BE2C (cell line): ENCODE measurements at regions not wholly inside any gene's neighbourhood (a gene's known extent, or its start where the extent isn't known, plus 50 kb on each side); places are given as distances from the start of the nearest gene placed in this dataset.
"Not testable (repeated sequence)": the region's sequence is repeated elsewhere in the genome, so short reads cannot be mapped to it uniquely, and the experiment has no call there.

Experiments used
- DNase-seq: peaks from one replicate; pipeline ENCODE4 v3.0.0-alpha.2; 2020
- H3K27me3 ChIP-seq: fragments of 250-450 bp; sonication (Bioruptor Pico); 2 replicates; pipeline ENCODE4 v1.5.1; 2020; ENCODE audit warnings: mild to moderate bottlenecking
- H3K36me3 ChIP-seq: fragments of 250-450 bp; sonication (Bioruptor Pico); 2 replicates; pipeline ENCODE4 v1.5.1; 2020; ENCODE audit warnings: mild to moderate bottlenecking
- H3K4me1 ChIP-seq: fragments of 250-450 bp; sonication (Bioruptor Pico); 2 replicates; pipeline ENCODE4 v1.5.1; 2020
- H3K4me3 ChIP-seq: 2 replicates; pipeline ENCODE4 v1.5.1; 2011; ENCODE audit warnings: low read depth, low read length
- H3K9me3 ChIP-seq: fragments of 250-450 bp; sonication (Bioruptor Pico); 2 replicates; pipeline ENCODE4 v1.5.1; 2020
- CTCF ChIP-seq: IDR thresholded peaks from 2 replicates; pipeline ENCODE4 v1.5.1; 2012; ENCODE audit warnings: mild to moderate bottlenecking, low read depth, low read length

DNA sequence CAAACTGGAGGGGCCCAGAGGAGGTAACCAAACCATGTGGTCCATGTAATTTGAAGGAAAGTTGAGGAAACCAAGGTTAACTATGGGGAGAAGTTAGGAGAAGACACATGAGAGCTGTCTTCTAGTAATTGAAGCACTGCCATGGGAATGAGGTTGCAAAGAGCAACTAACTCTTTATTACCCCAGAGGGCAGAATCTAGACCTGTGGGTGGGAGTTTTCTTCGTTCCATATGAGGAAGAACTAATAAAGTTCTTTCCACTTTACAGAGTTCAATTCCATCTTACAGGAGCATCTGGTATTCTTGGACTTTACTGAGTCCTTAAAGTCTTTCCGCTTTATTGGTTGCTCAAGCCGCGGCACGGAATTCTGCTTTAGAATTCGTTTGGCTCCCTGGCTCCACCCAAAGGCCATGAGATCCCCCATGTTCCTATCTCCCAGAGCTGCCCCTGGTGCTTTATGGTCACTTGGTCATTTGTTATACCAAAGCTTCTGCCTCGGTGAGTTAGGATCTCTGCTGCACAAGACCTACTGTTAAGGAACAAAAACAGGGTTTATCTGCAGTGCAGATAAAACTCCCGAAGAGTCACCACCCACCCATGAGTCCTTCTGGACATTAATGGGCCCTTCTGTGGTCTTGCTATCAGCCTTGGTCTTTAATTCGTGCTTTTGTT is 89.5 kb upstream of the UMPS start:
- TF ChIP-seq CTCF, result no peak
- H3K36me3 ChIP-seq, result no peaks in the 10 kb centered on the region
- DNase-seq, result no peak
- no peaks in the 10 kb centered on the region for H3K27me3 ChIP-seq
- no peak overlapping the region for H3K4me3 ChIP-seq
- H3K4me1 ChIP-seq, result no peaks in the 10 kb centered on the region
- no peaks in the 10 kb centered on the region for H3K9me3 ChIP-seq

- DNase-seq, result no peak
- Histone ChIP-seq H3K9me3 (no peaks in the 10 kb centered on the region), H3K4me1 (peaks cover 3% of the 10 kb centered on the region), H3K4me3 (no peak overlapping the region), H3K27me3 (no peaks in the 10 kb centered on the region), H3K36me3 (no peaks in the 10 kb centered on the region)
- TF ChIP-seq CTCF, result no peak
Measured at GRCh38 chr3:124643453-124643852, 86.8 kb upstream of the UMPS start.

DNA sequence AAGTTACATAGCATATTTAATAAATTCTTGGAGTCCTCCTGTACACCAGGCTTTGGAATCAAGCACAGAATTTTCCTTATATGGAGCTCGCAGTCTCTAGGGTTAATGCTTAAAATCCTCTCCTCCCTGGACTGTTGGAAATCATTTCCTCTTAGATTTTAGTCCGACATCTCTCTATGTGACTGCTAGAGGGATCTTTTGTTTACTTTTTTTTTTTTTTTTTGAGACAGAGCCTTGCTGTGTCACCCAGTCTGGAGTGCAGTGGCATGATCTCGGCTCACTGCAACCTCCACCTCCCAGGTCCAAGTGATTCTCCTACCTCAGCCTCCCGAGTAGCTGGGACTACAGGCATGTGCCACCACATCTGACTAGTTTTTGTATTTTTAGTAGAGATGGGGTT is 84.1 kb upstream of the UMPS start:
- not testable (repeated sequence) for H3K36me3 ChIP-seq, H3K9me3 ChIP-seq, H3K27me3 ChIP-seq, H3K4me1 ChIP-seq, DNase-seq, H3K4me3 ChIP-seq

DNA sequence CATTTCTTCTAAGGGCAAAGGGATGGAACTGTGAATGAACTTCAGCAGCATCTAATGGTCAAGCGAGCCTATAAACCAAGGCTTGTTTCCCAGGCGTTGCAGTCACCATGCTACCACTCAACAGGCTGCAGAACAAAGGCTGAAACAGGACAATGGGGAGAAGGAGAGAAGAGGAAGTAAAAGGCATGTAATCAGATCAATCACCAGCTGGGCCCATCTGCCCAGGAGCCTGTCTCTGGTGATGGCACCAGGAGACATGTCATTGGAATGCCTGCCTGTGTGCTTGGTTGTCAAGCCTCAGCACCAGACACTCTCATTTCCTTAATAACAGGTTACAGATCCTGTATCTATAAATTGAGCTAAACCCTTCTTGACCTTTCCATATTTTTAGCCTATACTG is 81.7 kb upstream of the UMPS start:
- 0 out of 2 replicates have a peak, but pooled peaks cover 11% of the 10 kb centered on the region for H3K36me3 ChIP-seq
- H3K27me3 ChIP-seq, result no peaks in the 10 kb centered on the region
- no peak for TF ChIP-seq CTCF
- H3K4me1 ChIP-seq, result peaks cover 4% of the 10 kb centered on the region
- peak; percentile 59 for DNase-seq
- no peak overlapping the region for H3K4me3 ChIP-seq
- no peaks in the 10 kb centered on the region for H3K9me3 ChIP-seq

GRCh38 chr3:124650798-124651197 is 79.5 kb upstream of the UMPS start:
- Histone ChIP-seq H3K9me3 (no peaks in the 10 kb centered on the region), H3K27me3 (no peaks in the 10 kb centered on the region), H3K36me3 (peaks cover 11% of the 10 kb centered on the region), H3K4me3 (no peak overlapping the region), H3K4me1 (peaks cover 4% of the 10 kb centered on the region)
- DNase-seq, result no peak
- no peak for TF ChIP-seq CTCF

DNA sequence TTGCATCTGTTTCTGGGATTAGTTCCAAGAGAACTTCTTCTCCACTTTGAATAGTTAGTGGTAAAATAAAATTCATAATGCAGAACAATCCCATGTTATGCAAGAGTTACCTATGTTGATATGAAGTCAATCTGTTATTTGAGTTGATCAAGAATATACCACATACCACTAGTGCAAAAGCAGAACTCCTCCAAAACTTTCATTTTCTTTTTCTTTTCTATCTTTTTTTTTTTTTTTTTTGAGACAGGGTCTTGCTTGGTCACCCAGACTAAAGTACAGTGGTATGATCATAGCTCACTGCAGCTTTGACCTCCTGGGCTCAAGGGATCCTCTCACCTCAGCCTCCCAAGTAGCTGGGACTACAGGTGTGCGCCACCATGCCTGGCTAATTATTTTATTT is 78.8 kb upstream of the UMPS start:
- peaks cover 11% of the 10 kb centered on the region for H3K36me3 ChIP-seq
- not testable (repeated sequence) for H3K4me1 ChIP-seq, H3K27me3 ChIP-seq, H3K4me3 ChIP-seq, H3K9me3 ChIP-seq, DNase-seq

DNA sequence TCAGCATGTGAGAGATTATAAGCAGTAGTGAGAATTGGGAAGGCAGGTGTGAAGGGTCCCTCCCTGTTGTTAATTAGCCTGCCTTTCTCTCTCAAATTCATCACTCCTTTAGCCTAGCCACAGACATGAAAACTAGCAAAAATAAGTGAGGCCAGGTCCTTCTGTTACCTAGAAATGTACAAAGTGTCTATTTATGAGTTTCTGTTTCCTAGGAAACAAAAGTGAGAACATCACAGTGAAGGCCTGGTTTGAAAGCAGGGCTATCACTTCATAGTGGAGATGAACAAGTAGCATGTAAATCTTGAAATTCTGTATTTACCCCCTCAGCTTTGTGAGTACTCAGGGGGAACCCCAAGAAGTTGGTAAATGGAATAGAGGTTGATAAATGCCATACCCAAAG is 78.2 kb upstream of the UMPS start:
- peaks cover 4% of the 10 kb centered on the region for H3K4me1 ChIP-seq
- no peak overlapping the region for H3K4me3 ChIP-seq
- H3K36me3 ChIP-seq, result peaks cover 11% of the 10 kb centered on the region
- TF ChIP-seq CTCF, result no peak
- H3K27me3 ChIP-seq, result no peaks in the 10 kb centered on the region
- DNase-seq, result no peak
- no peaks in the 10 kb centered on the region for H3K9me3 ChIP-seq
